Mesenchymal stem cell (in vitro differentiated cells and primary cell): ENCODE measurements at regions not wholly inside any gene's neighbourhood (a gene's known extent, or its start where the extent isn't known, plus 50 kb on each side); places are given as distances from the start of the nearest gene placed in this dataset.
"Not testable (repeated sequence)": the region's sequence is repeated elsewhere in the genome, so short reads cannot be mapped to it uniquely, and the experiment has no call there.

ENCODE experiments used
- DNase-seq: peaks from one replicate; pipeline ENCODE4 v3.0.0-alpha.2; 2013
- H2AFZ ChIP-seq: one replicate; pipeline ENCODE4 v1.6.1; 2013; ENCODE audit warnings: low read depth, mild to moderate bottlenecking, control low read depth, inconsistent platforms, low read length, moderate library complexity
- H2AK5ac ChIP-seq: 2 replicates; pipeline ENCODE4 v1.6.1; 2013; ENCODE audit warnings: low read length, moderate library complexity, mild to moderate bottlenecking, inconsistent platforms; ENCODE audit not compliant: severe bottlenecking
- H2BK120ac ChIP-seq: one replicate; pipeline ENCODE4 v1.6.1; 2013; ENCODE audit warnings: low read depth, mild to moderate bottlenecking, inconsistent platforms, low read length, moderate library complexity
- H2BK12ac ChIP-seq, 2 experiments: one replicate each; pipeline ENCODE4 v1.6.1; 2013; ENCODE audit warnings: inconsistent platforms in 2 of 2, low read length in 2 of 2, mild to moderate bottlenecking in 2 of 2, moderate library complexity in 2 of 2, control low read depth in 1 of 2
- H2BK15ac ChIP-seq: one replicate; pipeline ENCODE4 v1.6.1; 2013; ENCODE audit warnings: mild to moderate bottlenecking, low read depth, inconsistent platforms; ENCODE audit not compliant: poor library complexity, severe bottlenecking
- H2BK5ac ChIP-seq: 2 replicates; pipeline ENCODE4 v1.6.1; 2013; ENCODE audit warnings: low read depth, mild to moderate bottlenecking, low read length, control low read depth, inconsistent platforms; ENCODE audit not compliant: poor library complexity, severe bottlenecking
- H3K14ac ChIP-seq, 2 experiments: one replicate each; pipeline ENCODE4 v1.6.1; 2013; ENCODE audit warnings: inconsistent platforms in 2 of 2, low read length in 2 of 2, control low read depth in 1 of 2, mild to moderate bottlenecking in 1 of 2, moderate library complexity in 1 of 2
- H3K18ac ChIP-seq, 2 experiments: one replicate each; pipeline ENCODE4 v1.6.1; 2013; ENCODE audit warnings: inconsistent platforms in 2 of 2, low read length in 2 of 2, control low read depth in 1 of 2, low read depth in 1 of 2, mild to moderate bottlenecking in 1 of 2
- H3K23ac ChIP-seq, 2 experiments: one replicate each; pipeline ENCODE4 v1.6.1; 2013; ENCODE audit warnings: inconsistent platforms in 2 of 2, low read length in 2 of 2, mild to moderate bottlenecking in 2 of 2, moderate library complexity in 2 of 2, control low read depth in 1 of 2
- H3K27ac ChIP-seq: 2 replicates; pipeline ENCODE4 v1.5.1; 2013; ENCODE audit warnings: mild to moderate bottlenecking, moderate library complexity, low read length, control low read depth, inconsistent platforms; ENCODE audit not compliant: poor library complexity, severe bottlenecking
- H3K27me3 ChIP-seq, 2 experiments: 2 replicates each; pipeline versions ENCODE4 v1.6.1 to v1.7.0; 2013; ENCODE audit warnings: low read length in 2 of 2, mild to moderate bottlenecking in 2 of 2, moderate library complexity in 2 of 2, control low read depth in 1 of 2, inconsistent platforms in 1 of 2; ENCODE audit not compliant: control insufficient read depth in 1 of 2, insufficient read depth in 1 of 2
- H3K36me3 ChIP-seq, 2 experiments: 2 replicates each; pipeline versions ENCODE4 v1.6.1 to v1.7.0; 2013; ENCODE audit warnings: low read length in 2 of 2, control low read depth in 1 of 2, inconsistent platforms in 1 of 2, low read depth in 1 of 2, mild to moderate bottlenecking in 1 of 2; ENCODE audit not compliant: insufficient read depth in 2 of 2, control insufficient read depth in 1 of 2
- H3K4ac ChIP-seq, 2 experiments: one replicate each; pipeline ENCODE4 v1.6.1; 2013; ENCODE audit warnings: inconsistent platforms in 2 of 2, low read length in 2 of 2, mild to moderate bottlenecking in 2 of 2, moderate library complexity in 2 of 2, control low read depth in 1 of 2, low read depth in 1 of 2
- H3K4me1 ChIP-seq: 2 replicates; pipeline ENCODE4 v1.6.1; 2013; ENCODE audit warnings: low read depth, low read length, control low read depth; ENCODE audit not compliant: control insufficient read depth, insufficient read depth
- H3K4me2 ChIP-seq: 2 replicates; pipeline ENCODE4 v1.6.1; 2013; ENCODE audit warnings: low read length, mild to moderate bottlenecking, inconsistent platforms; ENCODE audit not compliant: poor library complexity, severe bottlenecking
- H3K4me3 ChIP-seq, 2 experiments: 2 replicates each; pipeline versions ENCODE4 v1.5.1 to v1.7.0; 2013; ENCODE audit warnings: low read length in 2 of 2, mild to moderate bottlenecking in 2 of 2, control low read depth in 1 of 2, low read depth in 1 of 2; ENCODE audit not compliant: insufficient read depth in 1 of 2
- H3K79me1 ChIP-seq: replicated peaks from 2 replicates; pipeline ENCODE4 v1.6.1; 2013; ENCODE audit warnings: mild to moderate bottlenecking, control low read depth, low read length, inconsistent platforms; ENCODE audit not compliant: poor library complexity, severe bottlenecking
- H3K9ac ChIP-seq: 2 replicates; pipeline ENCODE4 v1.7.0; 2013; ENCODE audit warnings: mild to moderate bottlenecking, low read length, moderate library complexity
- H3K9me3 ChIP-seq: 2 replicates; pipeline ENCODE4 v1.7.0; 2013; ENCODE audit warnings: mild to moderate bottlenecking, low read length; ENCODE audit not compliant: control insufficient read depth
- H4K8ac ChIP-seq: one replicate; pipeline ENCODE4 v1.6.1; 2013; ENCODE audit warnings: inconsistent platforms, mild to moderate bottlenecking, low read length, moderate library complexity
- H4K91ac ChIP-seq: one replicate; pipeline ENCODE4 v1.6.1; 2013; ENCODE audit warnings: mild to moderate bottlenecking, low read length, inconsistent platforms
- WGBS: methylation state at CpG from one replicate; pipeline ENCODE4 v1.1.7; 2013; ENCODE audit warnings: mixed read lengths; 5-methylcytosine and 5-hydroxymethylcytosine counted together

DNA sequence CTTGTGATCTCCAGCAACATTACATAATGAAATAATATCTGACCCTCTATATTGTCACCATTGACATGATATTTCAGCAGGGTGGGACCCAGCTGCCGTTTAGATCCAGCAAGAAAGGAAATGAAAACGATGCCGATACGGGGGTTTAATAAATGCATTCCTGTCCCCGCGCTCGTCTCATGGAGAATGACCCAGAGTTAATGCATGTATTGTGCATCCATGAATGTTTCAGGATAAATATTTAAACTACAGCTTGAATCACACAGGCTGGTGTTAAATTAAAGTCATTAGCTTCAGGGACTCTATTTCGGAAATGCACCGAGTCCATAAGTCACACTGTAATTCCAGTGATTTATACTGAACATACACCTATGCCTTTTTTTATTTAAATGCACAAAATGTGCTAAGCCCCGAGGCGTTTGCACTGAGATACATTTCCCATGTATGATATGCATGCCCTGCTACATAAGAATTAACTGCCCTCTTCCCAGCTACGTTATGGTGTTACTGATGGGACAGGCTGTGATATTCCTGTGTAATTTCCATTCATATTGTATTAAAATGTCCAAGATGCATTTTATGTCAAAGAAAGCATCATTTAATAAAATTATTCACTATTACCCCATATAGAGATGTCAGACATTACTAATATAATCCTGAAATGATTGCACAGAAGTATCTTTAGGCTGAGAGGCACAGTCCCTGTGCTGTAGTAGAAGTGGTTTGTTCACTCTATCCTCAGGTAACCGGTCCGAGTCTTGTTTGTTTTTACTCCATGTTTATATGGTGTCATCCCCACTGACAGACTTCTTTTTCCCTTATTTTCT, 109.3 kb upstream of the ZNF516 start:
- H3K4me1 ChIP-seq = no peaks in the 10 kb centered on the region
- no peak overlapping the region for H3K4me2 ChIP-seq
- no peak overlapping the region for H3K9ac ChIP-seq
- no peak overlapping the region for H2BK12ac ChIP-seq
- H2BK120ac ChIP-seq = no peak overlapping the region
- no peak overlapping the region for H3K4me3 ChIP-seq
- no peaks in the 10 kb centered on the region for H3K9me3 ChIP-seq
- DNase-seq = no peak
- H4K91ac ChIP-seq = no peak overlapping the region
- H2AFZ ChIP-seq = no peak overlapping the region
- no peak overlapping the region for H2BK5ac ChIP-seq
- no peak overlapping the region for H3K23ac ChIP-seq
- no peak overlapping the region for H2AK5ac ChIP-seq
- 94% methylated on average over 10 of the region's 14 CpGs for WGBS
- H4K8ac ChIP-seq = no peak overlapping the region
- H3K27me3 ChIP-seq = no peaks in the 10 kb centered on the region
- no peak overlapping the region for H3K4ac ChIP-seq
- no peak overlapping the region for H3K18ac ChIP-seq
- no peak overlapping the region for H2BK15ac ChIP-seq
- H3K14ac ChIP-seq = no peak overlapping the region
- no peaks in the 10 kb centered on the region for H3K79me1 ChIP-seq
- no peaks in the 10 kb centered on the region for H3K36me3 ChIP-seq
- no peak overlapping the region for H3K27ac ChIP-seq

DNA sequence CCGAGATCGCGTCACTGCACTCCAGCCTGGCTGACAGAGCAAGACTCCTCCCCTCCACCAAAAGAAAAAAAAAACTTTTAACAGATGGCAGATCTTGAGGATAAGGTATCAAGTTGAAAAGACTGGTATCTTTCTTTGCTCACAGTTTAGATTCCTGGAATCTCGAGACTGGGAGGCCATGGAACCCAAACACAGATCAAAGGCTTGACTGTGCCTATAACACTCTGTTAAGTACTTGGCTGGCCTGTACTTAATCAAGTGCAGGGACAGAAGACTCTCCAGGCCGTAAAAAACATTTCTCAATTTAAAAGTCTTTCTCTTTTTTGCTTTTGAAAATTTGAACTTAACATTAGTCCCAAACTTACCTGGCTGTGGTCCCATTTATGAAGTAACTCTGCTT, 107.1 kb upstream of the ZNF516 start:
- Histone ChIP-seq H3K4me2 (no peak overlapping the region), H4K8ac (no peak overlapping the region), H3K36me3 (no peaks in the 10 kb centered on the region), H2BK12ac (no peak overlapping the region), H3K14ac (no peak overlapping the region), H2AFZ (no peak overlapping the region), H3K4ac (no peak overlapping the region), H3K27ac (no peak overlapping the region), H3K4me1 (no peaks in the 10 kb centered on the region), H2BK5ac (no peak overlapping the region), H3K27me3 (no peaks in the 10 kb centered on the region), H2BK15ac (no peak overlapping the region), H2AK5ac (no peak overlapping the region), H3K79me1 (no peaks in the 10 kb centered on the region), H3K9me3 (no peaks in the 10 kb centered on the region), H3K23ac (no peak overlapping the region), H4K91ac (no peak overlapping the region), H2BK120ac (no peak overlapping the region), H3K4me3 (no peak overlapping the region), H3K18ac (no peak overlapping the region), H3K9ac (no peak overlapping the region)
- 22% methylated on average over 2 of the region's 5 CpGs for WGBS
- no peak for DNase-seq

DNA sequence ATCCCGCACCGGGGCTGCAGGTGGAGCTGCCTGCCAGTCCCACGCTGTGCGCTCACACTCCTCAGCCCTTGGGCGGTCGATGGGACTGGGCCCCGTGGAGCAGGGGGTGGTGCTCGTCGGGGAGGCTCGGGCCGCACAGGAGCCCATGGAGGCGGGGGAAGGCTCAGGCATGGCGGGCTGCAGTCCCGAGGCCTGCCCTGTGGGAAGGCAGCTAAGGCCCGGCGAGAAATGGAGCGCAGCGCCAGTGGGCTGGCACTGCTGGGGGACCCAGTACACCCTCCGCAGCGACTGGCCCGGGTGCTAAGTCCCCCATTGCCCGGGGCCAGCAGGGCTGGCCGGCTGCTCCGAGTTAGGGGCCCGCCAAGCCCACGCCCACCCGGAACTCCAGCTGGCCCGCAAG, 105.0 kb upstream of the ZNF516 start:
- H3K4me2 ChIP-seq, H4K91ac ChIP-seq, H3K4me1 ChIP-seq, H3K23ac ChIP-seq, H3K36me3 ChIP-seq, H3K4me3 ChIP-seq, H4K8ac ChIP-seq, H3K18ac ChIP-seq, H2BK5ac ChIP-seq, H3K27ac ChIP-seq, H3K4ac ChIP-seq, H3K79me1 ChIP-seq, H2BK120ac ChIP-seq, H2AFZ ChIP-seq, H2BK15ac ChIP-seq, H3K14ac ChIP-seq, H3K27me3 ChIP-seq, H3K9me3 ChIP-seq, H2AK5ac ChIP-seq, DNase-seq, H2BK12ac ChIP-seq, H3K9ac ChIP-seq: not testable (repeated sequence)
- WGBS = 95% methylated on average over 20 of the region's 28 CpGs

DNA sequence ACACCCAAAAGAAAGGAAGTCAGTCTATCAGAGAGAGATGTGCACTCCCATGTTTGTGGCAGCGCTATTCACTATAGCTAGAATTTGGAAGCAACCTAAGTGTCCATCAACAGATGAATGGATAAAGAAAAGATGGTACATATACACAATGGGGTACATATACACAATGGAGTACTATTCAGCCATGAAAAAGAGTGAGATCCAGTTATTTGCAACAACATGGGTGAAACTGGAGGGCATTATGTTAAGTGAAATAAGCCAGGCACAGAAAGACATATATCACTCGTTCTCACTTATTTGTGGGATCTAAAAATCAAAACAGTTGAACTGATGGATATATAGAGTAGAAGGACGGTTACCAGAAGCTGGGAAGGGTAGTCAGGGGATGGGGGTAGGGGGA, 99.9 kb upstream of the ZNF516 start:
- H3K4ac ChIP-seq = no peak overlapping the region
- no peak overlapping the region for H2BK15ac ChIP-seq
- no peak overlapping the region for H3K4me3 ChIP-seq
- no peaks in the 10 kb centered on the region for H3K4me1 ChIP-seq
- no peaks in the 10 kb centered on the region for H3K9me3 ChIP-seq
- H3K36me3 ChIP-seq = no peaks in the 10 kb centered on the region
- no peak overlapping the region for H2BK12ac ChIP-seq
- H2BK120ac ChIP-seq = no peak overlapping the region
- H3K4me2 ChIP-seq = no peak overlapping the region
- H3K14ac ChIP-seq = no peak overlapping the region
- peaks cover 14 to 24% of the 10 kb centered on the region in 2 experiments for H3K27me3 ChIP-seq
- no peak overlapping the region for H4K8ac ChIP-seq
- no peak for DNase-seq
- H3K9ac ChIP-seq = no peak overlapping the region
- H2AFZ ChIP-seq = no peak overlapping the region
- no peak overlapping the region for H3K18ac ChIP-seq
- H3K27ac ChIP-seq = no peak overlapping the region
- no peaks in the 10 kb centered on the region for H3K79me1 ChIP-seq
- WGBS = 100% methylated on average over 2 of the region's 3 CpGs
- no peak overlapping the region for H3K23ac ChIP-seq
- H4K91ac ChIP-seq = no peak overlapping the region
- H2AK5ac ChIP-seq = no peak overlapping the region
- no peak overlapping the region for H2BK5ac ChIP-seq
